OCI-LY3 (cell line): ENCODE measurements at regions not wholly inside any gene's neighbourhood (a gene's known extent, or its start where the extent isn't known, plus 50 kb on each side); places are given as distances from the start of the nearest gene placed in this dataset.

Experiments used
- H2AFZ ChIP-seq: fragments of 200-600, 300-600 bp; shearing (Covaris generic); 2 replicates; pipeline ENCODE4 v1.6.0; 2014; ENCODE audit warnings: antibody characterized with exemption, low read depth, low read length
- H3K27ac ChIP-seq: fragments of 200-600, 300-600 bp; sonication (generic); 2 replicates; pipeline ENCODE4 v1.5.1; 2014; ENCODE audit warnings: mild to moderate bottlenecking, low read length, moderate library complexity, mixed read lengths
- H3K27me3 ChIP-seq: fragments of 200-600, 300-600 bp; sonication (generic); 2 replicates; pipeline ENCODE4 v1.6.1; 2014; ENCODE audit warnings: low read depth, low read length, mixed read lengths
- H3K36me3 ChIP-seq: fragments of 200-600, 300-600 bp; sonication (generic); replicated peaks from 2 replicates; pipeline ENCODE3; 2014; ENCODE audit warnings: low read depth, low read length, mixed read lengths
- H3K4me1 ChIP-seq: fragments of 300-600, 200-600 bp; sonication (generic); 2 replicates; pipeline ENCODE4 v1.6.1; 2014; ENCODE audit warnings: low read length, mixed read lengths
- H3K4me2 ChIP-seq: fragments of 200-600, 300-600 bp; sonication (generic); 2 replicates; pipeline ENCODE4 v1.6.1; 2014; ENCODE audit warnings: low read length, mixed read lengths
- H3K4me3 ChIP-seq: fragments of 300-600, 200-600 bp; sonication (generic); 2 replicates; pipeline ENCODE4 v1.5.1; 2014; ENCODE audit warnings: antibody characterized with exemption, mild to moderate bottlenecking, low read length, moderate library complexity
- H3K79me2 ChIP-seq: fragments of 300-600, 200-600 bp; shearing (Covaris generic); 2 replicates; pipeline ENCODE4 v1.6.1; 2014; ENCODE audit warnings: mild to moderate bottlenecking, low read length, mixed read lengths
- H3K9ac ChIP-seq: fragments of 300-600, 200-600 bp; shearing (Covaris generic); 2 replicates; pipeline ENCODE4 v1.6.0; 2014; ENCODE audit warnings: mild to moderate bottlenecking, low read length, moderate library complexity
- H3K9me3 ChIP-seq: fragments of 200-600, 300-600 bp; shearing (Covaris generic); 2 replicates; pipeline ENCODE4 v1.6.1; 2014; ENCODE audit warnings: low read length, mixed read lengths; ENCODE audit not compliant: insufficient read depth
- H4K20me1 ChIP-seq: fragments of 200-600, 300-600 bp; sonication (generic); 2 replicates; pipeline ENCODE4 v1.6.1; 2016; ENCODE audit warnings: low read length, mixed read lengths; ENCODE audit not compliant: insufficient read depth
- CTCF ChIP-seq: fragments of 200-600, 300-600 bp; sonication (generic); IDR thresholded peaks from 2 replicates; pipeline ENCODE4 v1.5.1; 2014; ENCODE audit warnings: antibody characterized with exemption, low read length, low read depth
- EZH2phosphoT487 ChIP-seq: fragments of 200-600 bp; shearing (Covaris generic); IDR thresholded peaks from 2 replicates; pipeline ENCODE4 v1.6.1; 2018; ENCODE audit warnings: antibody characterized with exemption, mixed run types, low read depth

- TF ChIP-seq EZH2phosphoT487 = no peak
- TF ChIP-seq CTCF = no peak
- Histone ChIP-seq H3K4me1 (peaks cover 8% of the 10 kb centered on the region), H3K27me3 (no peaks in the 10 kb centered on the region), H3K4me3 (no peak overlapping the region), H3K9ac (no peak overlapping the region), H3K79me2 (no peaks in the 10 kb centered on the region), H3K27ac (no peak overlapping the region), H3K9me3 (no peaks in the 10 kb centered on the region), H3K4me2 (no peak overlapping the region), H3K36me3 (no peaks in the 10 kb centered on the region), H4K20me1 (no peaks in the 10 kb centered on the region), H2AFZ (no peak overlapping the region)
Observed at GRCh38 chr18:41128126-41128525, 826.9 kb upstream of the PIK3C3 start.

GRCh38 chr18:41126541-41127235 is 828.3 kb upstream of the PIK3C3 start:
- H3K9me3 ChIP-seq = no peaks in the 10 kb centered on the region
- no peak overlapping the region for H3K4me3 ChIP-seq
- no peak overlapping the region for H3K4me2 ChIP-seq
- no peak overlapping the region for H3K27ac ChIP-seq
- TF ChIP-seq EZH2phosphoT487 (no peak), CTCF (no peak)
- H4K20me1 ChIP-seq = no peaks in the 10 kb centered on the region
- peaks cover 8% of the 10 kb centered on the region for H3K4me1 ChIP-seq
- H3K9ac ChIP-seq = no peak overlapping the region
- H3K27me3 ChIP-seq = no peaks in the 10 kb centered on the region
- no peaks in the 10 kb centered on the region for H3K36me3 ChIP-seq
- H2AFZ ChIP-seq = 0 out of 2 replicates have a peak overlapping the region, but pooled peaks have one; percentile 19
- no peaks in the 10 kb centered on the region for H3K79me2 ChIP-seq

- Histone ChIP-seq H4K20me1 (no peaks in the 10 kb centered on the region), H2AFZ (peak overlapping the region; percentile 67), H3K4me1 (no peaks in the 10 kb centered on the region), H3K79me2 (no peaks in the 10 kb centered on the region), H3K9ac (no peak overlapping the region), H3K36me3 (no peaks in the 10 kb centered on the region), H3K27ac (no peak overlapping the region), H3K27me3 (no peaks in the 10 kb centered on the region), H3K4me2 (no peak overlapping the region), H3K9me3 (no peaks in the 10 kb centered on the region), H3K4me3 (no peak overlapping the region)
- TF ChIP-seq EZH2phosphoT487 (no peak), CTCF (no peak)
Observed at GRCh38 chr18:41121116-41121826, 833.8 kb upstream of the PIK3C3 start.

GRCh38 chr18:41119031-41119430 is 836.0 kb upstream of the PIK3C3 start:
- no peak overlapping the region for H3K27ac ChIP-seq
- no peaks in the 10 kb centered on the region for H3K9me3 ChIP-seq
- H4K20me1 ChIP-seq = no peaks in the 10 kb centered on the region
- H2AFZ ChIP-seq = no peak overlapping the region
- H3K36me3 ChIP-seq = no peaks in the 10 kb centered on the region
- no peaks in the 10 kb centered on the region for H3K27me3 ChIP-seq
- no peak overlapping the region for H3K4me2 ChIP-seq
- TF ChIP-seq EZH2phosphoT487 (no peak), CTCF (no peak)
- no peaks in the 10 kb centered on the region for H3K79me2 ChIP-seq
- H3K9ac ChIP-seq = no peak overlapping the region
- no peak overlapping the region for H3K4me3 ChIP-seq
- no peaks in the 10 kb centered on the region for H3K4me1 ChIP-seq
